GM12875 (cell line): ENCODE measurements at regions not wholly inside any gene's neighbourhood (a gene's known extent, or its start where the extent isn't known, plus 50 kb on each side); places are given as distances from the start of the nearest gene placed in this dataset.

Source experiments
- H3K4me3 ChIP-seq: one replicate; pipeline ENCODE4 v1.5.1; 2011; ENCODE audit warnings: low read depth, low read length, control low read depth
- CTCF ChIP-seq: IDR thresholded peaks from 2 replicates; pipeline ENCODE4 v1.5.1; 2011; ENCODE audit warnings: low read depth, mild to moderate bottlenecking, control low read depth, inconsistent platforms, low read length, moderate library complexity, borderline replicate concordance; ENCODE audit not compliant: insufficient read depth

GRCh38 chr11:81496601-81497000 lies 1237.1 kb downstream of the FAM181B start:
- TF ChIP-seq CTCF: no peak
- H3K4me3 ChIP-seq: no peak overlapping the region

- H3K4me3 ChIP-seq: no peak overlapping the region
- no peak for TF ChIP-seq CTCF
These were observed 1237.9 kb downstream of the FAM181B start for GRCh38 chr11:81495699-81496292.

GRCh38 chr11:81494431-81494830 lies 1239.2 kb downstream of the FAM181B start:
- no peak overlapping the region for H3K4me3 ChIP-seq
- no peak for TF ChIP-seq CTCF

- no peak for TF ChIP-seq CTCF
These were observed 1240.7 kb downstream of the FAM181B start for GRCh38 chr11:81492923-81493445.

GRCh38 chr11:81487109-81487508 lies 1246.6 kb downstream of the FAM181B start:
- no peak for TF ChIP-seq CTCF
- no peak overlapping the region for H3K4me3 ChIP-seq

More at GRCh38 chr11:81492923-81493445, 1240.7 kb downstream of the FAM181B start:
- H3K4me3 ChIP-seq: no peak overlapping the region

- no peak overlapping the region for H3K4me3 ChIP-seq
- no peak for TF ChIP-seq CTCF
These were observed 1249.5 kb downstream of the FAM181B start for GRCh38 chr11:81484196-81484595.

GRCh38 chr11:81477277-81477676 lies 1256.4 kb downstream of the FAM181B start:
- H3K4me3 ChIP-seq: no peak overlapping the region
- TF ChIP-seq CTCF: no peak
